ENCODE measurements at regions not wholly inside any gene's neighbourhood (a gene's known extent, or its start where the extent isn't known, plus 50 kb on each side); places are given as distances from the start of the nearest gene placed in this dataset.
"Not testable (repeated sequence)": the region's sequence is repeated elsewhere in the genome, so short reads cannot be mapped to it uniquely, and the experiment has no call there.

DNA sequence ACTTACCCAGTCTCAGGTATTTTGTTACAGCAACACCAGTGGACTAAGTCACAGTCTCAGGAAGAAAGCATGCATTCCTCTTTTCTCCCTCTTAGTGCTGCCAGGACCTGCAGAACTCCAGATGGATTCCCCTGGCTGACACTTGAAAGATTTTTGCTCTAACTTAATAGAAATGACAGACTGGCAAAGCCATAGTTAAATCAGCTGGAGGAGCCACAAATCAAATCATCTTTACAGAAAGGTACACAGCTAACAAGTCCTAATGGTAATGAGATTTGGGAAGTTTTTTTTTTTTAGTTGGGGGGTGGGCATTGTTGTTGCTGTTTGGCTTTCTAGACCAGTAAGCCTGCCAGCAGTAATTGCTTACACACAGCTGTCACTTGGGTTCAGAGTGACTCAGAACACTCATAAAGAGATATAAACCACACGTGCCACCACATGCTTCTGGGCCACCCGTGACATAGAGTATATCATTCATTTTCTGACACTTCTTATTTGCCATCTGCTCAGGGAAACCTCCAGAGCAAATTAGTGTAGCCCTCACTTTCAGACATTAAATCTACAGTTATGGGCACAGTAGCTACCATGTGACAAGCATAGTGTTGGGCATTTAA lies 72.4 kb downstream of the FH start:
- DNase-seq, result no peak

GRCh38 chr1:241444836-241445235 lies 74.7 kb downstream of the FH start:
- no peak for DNase-seq

DNA sequence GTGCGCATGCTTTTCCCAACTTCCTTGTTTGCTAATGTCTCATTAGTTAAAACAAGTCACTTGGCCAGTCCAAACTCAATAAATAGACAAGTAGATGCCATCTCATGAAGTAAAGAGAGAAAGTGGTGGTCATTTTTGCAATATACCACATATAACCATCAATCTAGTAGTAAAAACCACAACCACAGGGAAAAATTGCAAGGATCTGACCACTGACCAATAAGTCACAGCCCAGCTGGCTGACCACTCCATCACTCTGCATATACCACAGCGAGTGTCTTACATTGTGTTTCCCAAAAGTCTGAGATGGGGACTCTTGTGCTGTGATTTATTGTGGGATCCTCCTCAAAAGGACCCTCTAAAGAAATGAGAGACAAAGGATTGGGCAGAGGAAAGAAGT lies 76.0 kb downstream of the FH start:
- DNase-seq, result no peak

- DNase-seq, result no peak
Measured at GRCh38 chr1:241442686-241443085, 76.9 kb downstream of the FH start.

- DNase-seq, result no peak
Measured at GRCh38 chr1:241440904-241441303, 78.7 kb downstream of the FH start.

- DNase-seq, result not testable (repeated sequence)
Measured at GRCh38 chr1:241438686-241439085, 80.9 kb downstream of the FH start.

GRCh38 chr1:241432241-241432640 lies 75.2 kb upstream of the RGS7 start:
- no peak for DNase-seq

DNA sequence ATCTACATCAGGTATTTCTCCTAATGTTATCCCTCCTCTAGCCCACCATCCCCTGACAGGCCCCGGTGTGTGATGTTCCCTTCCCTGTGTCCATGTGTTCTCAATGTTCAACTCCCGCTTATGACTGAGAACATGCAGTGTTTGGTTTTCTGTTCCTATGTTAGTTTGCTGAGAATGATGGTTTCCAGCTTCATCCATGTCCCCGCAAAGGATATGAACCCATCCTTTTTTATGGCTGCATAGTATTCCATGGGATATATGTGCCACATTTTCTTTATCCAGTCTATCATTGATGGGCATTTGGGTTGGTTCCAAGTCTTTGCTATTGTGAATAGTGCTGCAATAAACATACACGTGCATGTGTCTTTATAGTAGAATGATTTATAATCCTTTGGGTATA lies 68.1 kb upstream of the RGS7 start:
- DNase-seq, result not testable (repeated sequence)

DNA sequence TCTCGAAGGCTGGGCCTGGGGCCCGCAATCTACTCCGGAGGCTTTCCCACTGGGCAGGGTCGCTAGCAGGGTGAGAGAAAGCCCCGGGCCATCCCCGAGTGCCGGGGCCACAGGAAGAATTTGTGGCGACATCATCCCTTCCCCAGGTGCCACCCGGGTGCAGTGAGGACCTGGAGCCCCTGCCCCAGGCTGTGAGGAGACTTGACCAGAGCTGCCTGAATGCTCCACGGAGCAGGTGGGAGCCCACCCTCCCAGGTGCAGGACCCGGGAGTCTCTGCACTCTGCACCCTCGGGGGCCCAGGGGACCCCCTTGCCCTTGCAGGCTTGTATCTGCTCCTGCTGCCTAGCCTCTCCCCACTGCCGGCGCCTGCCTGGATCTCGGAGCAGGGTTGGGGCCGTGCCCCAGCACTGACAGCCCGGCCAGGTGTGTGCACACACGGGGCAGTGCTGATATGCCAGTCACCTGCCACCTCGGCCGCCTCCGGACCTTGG lies 67.5 kb upstream of the RGS7 start:
- DNase-seq, result no peak

- DNase-seq, result peak; percentile 69
Measured at GRCh38 chr1:241423541-241424479, 66.8 kb upstream of the RGS7 start.

- no peak for DNase-seq
Measured at GRCh38 chr1:241422470-241422869, 65.5 kb upstream of the RGS7 start.

- DNase-seq, result peak; percentile 64
Measured at GRCh38 chr1:241419986-241420385, 63.0 kb upstream of the RGS7 start.

DNA sequence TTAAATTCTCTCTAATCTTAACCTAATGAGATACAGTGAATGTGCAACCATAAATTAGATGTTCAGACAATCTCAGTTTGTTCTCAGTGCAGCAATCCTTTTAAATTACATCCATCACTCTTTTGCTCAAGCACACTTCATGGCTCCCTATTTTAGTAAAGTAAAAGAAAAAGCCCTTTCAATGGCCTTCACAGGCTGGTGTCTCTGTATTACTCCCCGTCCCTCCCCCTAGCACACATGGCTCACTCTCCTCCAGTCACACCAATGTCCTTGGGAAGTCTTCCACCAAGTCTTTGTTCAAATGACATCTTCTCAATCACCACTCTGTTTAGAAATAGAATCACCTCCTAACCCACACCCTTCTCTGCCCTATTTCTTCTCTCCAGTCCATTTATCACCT lies 60.3 kb upstream of the RGS7 start:
- no peak for DNase-seq

DNA sequence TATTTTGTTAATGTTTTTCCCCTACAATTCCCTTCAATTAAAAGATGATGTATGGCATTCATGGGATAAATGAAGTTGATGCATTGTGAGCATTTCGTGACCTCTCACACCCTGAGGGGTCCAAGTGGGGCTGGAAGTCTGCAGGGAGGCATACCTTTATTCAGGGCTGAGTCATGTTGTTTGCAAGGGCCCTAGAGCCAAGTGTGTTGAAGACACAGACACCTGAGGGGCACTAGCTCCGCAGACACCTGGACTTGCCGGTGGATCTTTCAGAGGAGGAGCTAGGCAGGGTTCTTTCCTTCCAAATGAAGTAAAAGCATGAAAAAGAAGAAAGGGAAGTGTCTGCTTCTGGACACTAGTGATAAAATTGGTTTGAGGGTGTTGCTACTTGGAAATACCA lies 57.0 kb upstream of the RGS7 start:
- DNase-seq, result no peak

GRCh38 chr1:241413386-241413785 lies 56.4 kb upstream of the RGS7 start:
- peak; percentile 54 for DNase-seq

- DNase-seq, result no peak
Measured at GRCh38 chr1:241412646-241413045, 55.6 kb upstream of the RGS7 start.

- DNase-seq, result peak; percentile 59
Measured at GRCh38 chr1:241411776-241412338, 54.9 kb upstream of the RGS7 start.

DNA sequence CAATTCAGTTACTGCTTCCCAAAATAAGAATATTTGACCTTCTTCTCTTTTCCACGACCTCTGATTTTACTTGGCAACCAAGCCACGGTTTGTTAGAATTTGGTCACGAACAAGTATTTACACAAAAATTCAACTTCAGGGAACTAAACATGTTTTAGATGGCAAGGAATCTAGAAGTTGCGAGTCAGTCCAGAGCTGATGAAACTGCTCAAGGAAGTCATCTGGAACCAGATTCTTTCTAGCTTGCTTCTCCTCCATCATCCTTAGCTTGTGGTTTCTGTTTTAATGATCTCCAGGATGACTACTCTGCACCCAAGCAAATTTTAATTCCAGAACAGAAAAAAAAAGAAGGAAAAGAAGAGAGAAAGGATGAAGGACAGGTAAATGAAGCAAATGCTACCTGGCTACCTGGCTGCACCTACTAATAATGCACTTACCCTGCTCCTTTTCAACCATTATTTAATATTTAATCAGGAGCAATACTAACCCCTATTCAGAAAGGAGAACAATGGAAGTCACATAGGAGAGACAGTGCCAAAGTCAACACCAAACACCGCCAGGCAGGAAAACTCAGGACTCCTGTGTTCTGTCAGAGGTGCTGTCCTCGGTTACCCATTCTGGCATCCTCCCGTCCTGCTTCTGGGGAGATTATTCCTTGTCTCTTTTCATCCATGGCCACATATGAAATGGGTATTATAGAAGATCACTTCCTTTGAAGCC lies 54.2 kb upstream of the RGS7 start:
- DNase-seq, result peak; percentile 59

GRCh38 chr1:241408170-241408569 lies 51.2 kb upstream of the RGS7 start:
- DNase-seq, result no peak

Data from fibroblast of skin of right biceps (primary cell).